CD4-positive, alpha-beta T cell treated with Interferon gamma for 1 hour (primary cell): ENCODE measurements at regions not wholly inside any gene's neighbourhood (a gene's known extent, or its start where the extent isn't known, plus 50 kb on each side); places are given as distances from the start of the nearest gene placed in this dataset.

Experiments used
- DNase-seq: peaks from one replicate; pipeline ENCODE4 v3.0.0-alpha.2; 2020

DNA sequence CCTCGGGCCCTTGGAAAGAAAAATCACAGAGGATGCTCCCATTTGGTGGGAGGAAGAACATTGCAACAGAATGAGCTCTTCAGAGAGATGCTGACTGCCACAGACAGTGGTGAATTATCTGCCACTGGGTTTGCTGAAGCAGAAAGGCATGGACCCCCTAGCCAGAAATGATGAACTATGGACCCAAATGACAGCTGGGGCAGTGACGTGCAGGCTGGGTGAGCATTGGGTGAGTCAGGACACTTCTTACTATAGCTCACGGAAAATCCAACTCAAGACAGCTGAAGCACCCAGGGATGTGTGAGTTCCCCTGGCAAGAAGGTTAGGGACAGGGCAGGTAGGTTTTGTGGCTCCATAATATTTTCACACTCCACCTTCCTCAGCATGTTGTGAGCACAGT lies 993.2 kb downstream of the BCL11B start:
- no peak for DNase-seq

DNA sequence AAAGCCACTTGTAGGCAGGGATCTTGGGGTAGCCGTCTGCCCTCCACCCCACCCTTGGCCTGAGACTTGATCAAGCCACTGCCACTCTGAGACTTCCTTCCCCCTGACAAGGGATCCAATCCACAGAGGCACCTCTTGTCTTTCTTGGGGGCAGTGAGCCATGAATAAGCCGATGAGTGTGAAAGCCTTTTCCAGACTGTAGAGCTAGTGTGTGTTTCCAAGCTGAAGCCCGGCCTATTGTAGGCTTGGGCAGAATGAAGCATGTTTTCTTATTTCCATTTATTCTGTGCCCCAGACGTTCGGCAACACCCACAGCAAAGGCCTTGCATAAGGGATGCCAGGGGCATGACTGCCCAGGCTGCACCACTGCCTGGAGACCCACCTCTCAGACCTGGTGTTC lies 991.6 kb downstream of the BCL11B start:
- DNase-seq, result no peak

DNA sequence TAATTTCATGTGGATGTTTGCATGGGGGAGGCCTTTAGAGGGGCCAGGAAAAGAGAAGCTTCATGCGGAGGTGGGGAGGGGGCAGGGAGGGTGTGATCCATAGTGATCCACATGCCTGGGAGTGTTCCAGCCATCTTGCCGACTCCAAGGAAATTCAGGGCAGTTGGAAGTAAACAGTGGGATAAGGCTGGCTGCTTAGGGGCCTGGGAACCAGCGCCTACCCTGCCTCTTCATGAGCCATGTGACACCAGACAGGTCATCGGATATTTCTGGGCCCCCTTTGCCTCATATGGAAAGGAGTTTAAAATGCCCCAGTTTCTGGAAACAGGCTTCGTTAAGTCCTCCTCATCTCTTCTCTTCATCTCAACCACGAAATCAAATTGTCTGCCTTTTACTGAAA lies 983.2 kb downstream of the BCL11B start:
- no peak for DNase-seq

DNA sequence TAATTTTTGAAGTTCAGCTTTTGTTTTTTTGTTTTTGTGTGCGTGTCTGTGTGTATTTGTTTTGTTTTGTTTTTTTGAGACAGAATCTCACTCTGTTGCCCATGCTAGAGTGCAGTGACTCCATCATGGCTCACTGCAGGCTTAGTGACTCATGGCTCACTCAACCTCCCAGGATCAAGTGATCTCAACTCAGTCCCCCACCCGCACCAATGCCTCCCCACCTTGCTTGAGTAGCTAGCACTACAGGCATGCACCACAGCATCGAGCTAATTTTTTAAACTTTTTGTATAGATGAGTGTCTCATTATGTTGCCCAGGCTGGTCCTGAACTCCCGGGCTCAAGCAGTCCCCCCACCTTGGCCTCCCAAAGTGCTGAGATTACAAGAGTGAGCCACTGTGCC lies 981.4 kb downstream of the BCL11B start:
- no peak for DNase-seq

DNA sequence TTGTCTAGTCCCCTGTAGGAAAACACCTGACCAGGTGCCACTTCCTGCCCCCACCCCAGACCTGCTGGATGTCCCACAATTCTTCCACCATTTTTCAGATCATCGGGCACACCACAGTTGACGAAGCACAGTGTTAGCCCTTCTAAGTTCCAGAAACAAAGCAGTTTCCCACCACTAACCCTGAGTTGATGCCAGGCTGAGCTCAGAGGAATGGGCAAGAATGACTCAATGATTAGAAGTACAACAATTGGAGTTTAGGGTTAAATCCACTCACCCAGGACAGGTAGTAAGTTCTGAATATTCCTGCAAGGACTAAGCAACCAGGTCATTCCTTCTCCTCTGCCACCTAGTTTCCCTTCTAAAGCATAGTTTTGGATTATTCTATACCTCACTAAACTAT lies 979.8 kb downstream of the BCL11B start:
- DNase-seq, result no peak

DNA sequence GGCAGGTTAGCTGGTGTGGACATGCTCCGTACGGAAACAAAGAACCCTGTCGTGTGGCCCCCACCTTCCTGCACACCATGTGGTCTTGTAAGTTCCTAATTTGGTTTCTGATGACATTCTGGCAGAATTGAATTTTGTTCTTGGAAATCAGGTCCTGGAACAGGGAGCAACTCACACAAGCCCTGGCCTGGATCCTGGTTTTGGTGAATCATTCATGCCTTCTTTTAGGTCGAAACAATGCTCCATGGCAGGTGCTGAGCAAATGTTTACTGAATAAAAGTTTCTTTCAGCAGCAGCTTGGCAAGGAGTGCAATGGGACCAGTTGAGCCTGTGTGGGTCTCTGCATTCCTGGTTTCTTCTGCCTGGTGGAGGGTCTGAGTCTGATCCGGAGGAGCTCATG lies 978.4 kb downstream of the BCL11B start:
- no peak for DNase-seq

DNA sequence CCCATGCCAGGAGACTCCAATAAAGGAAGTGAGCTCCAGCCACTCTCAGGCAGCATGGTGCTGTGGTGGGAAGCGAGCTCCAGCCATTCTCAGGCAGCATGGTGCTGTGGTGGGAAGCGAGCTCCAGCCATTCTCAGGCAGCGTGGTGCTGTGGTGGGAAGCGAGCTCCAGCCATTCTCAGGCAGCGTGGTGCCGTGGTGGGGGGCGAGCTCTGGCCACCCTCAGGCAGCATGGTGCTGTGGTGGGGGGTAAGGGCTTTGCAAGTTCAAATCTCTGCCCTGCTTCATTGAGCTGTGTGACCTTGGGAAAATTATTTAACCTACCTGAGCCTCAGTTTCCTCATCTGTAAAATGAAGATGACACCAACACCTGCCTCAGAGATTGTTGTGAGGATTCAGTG lies 975.1 kb downstream of the BCL11B start:
- no peak for DNase-seq

DNA sequence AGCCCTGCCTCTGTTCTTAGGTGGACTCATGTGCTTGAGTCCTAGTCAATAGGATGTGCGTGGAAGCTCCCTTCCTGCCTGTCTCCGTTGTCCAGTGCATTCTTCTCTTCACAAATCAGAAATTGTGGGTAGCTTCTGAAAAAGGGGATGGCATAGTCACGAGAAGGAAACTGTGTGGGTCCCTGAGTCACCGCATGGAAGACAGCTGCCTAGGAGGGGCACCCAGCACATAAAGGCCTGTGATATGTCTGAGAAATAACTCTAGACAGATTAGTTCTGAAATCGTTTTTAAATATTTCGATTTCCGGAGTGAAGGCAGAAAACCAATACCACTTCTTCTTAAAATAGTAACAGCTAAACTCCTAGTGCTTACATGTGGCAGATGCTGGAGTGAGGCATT lies 974.4 kb downstream of the BCL11B start:
- DNase-seq, result no peak

DNA sequence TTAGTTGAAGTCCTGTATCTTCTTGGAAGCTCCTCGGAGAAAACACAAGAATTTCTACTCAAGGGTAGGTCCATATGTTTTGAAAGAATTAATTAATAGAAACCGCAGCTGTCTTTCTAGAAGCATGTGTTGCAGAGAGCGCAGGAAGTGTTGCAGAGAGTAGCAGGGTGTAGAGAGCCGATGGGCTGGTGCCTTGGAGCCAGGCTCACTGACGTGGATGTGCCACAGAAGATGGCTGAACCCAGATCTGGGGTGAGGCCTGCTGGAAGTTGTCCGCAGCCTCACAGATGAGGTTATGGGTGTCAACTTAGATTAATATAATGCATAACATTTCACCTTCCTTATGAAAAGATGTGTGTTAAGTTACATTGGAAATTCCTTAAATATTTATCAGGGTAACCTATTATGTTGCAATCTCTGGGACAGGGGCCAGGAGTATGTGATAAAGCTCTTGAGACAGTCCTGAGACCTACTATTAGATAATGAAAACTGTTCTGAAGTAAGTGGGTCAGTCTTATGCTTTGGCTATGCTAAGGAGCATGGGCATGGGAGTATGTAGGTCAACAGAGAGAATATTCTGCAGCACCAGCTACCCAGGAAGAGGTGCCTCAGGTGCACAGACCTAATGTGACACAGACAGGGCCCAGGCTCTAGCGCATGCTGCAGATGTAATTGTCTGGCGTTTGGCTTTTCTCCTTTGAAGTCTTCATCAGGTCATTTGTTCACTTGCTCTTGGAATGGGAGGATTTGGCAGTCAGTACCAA lies 973.3 kb downstream of the BCL11B start:
- DNase-seq, result no peak

DNA sequence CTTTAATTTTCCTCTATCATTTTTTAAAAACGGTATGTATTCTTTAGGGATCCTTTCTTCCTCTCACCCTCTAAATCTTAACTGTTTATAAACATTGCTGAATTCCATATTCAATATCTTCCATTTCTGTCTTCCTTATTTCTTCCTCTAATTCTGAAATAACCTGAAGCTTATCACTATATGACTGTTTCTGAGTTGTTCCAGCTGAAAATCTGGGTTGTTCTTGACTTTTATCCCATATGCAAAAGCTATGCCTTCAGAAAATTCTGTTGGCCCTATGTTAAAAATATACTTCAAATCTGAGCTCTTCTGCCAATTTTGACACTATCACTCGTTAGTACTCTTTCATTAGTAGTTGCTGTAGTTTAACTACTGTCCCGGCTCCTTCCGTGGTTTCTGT lies 970.3 kb downstream of the BCL11B start:
- DNase-seq, result no peak

DNA sequence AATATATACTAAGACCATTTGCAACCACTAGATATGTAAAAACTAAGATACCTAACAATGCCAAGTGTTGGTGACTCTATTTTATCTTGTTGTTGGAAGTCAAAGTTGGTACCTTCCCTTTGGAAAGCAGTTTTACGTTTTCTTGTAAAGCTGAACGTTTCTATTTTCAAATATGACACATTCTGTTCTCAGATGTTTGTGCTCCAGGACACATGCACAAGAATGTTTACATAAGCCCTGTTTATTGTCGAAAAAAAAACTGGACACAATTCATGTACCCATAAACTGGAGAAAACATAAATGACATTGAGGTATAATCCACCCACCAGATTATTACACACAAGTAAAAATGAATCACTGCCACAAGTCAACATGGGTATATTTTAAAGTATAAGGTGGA lies 967.4 kb downstream of the BCL11B start:
- no peak for DNase-seq

DNA sequence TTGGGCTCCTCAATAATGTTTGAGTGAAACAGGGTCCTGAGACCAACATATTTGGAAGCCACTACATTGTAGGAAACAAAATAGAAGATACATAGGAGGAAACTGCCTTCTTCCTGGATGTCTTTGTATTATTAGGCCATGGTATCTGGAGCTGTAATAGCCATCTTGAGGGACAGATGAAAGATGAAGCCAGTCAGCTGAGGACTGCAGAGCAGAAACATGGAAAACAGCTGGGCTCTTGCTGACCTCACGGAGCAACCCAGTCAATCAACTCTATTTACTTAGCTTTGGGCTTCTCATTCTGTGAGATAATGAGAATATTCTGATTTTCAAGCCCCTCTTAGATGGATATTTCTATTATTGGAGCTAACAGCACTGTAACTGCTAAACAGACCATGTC lies 962.4 kb downstream of the BCL11B start:
- no peak for DNase-seq

DNA sequence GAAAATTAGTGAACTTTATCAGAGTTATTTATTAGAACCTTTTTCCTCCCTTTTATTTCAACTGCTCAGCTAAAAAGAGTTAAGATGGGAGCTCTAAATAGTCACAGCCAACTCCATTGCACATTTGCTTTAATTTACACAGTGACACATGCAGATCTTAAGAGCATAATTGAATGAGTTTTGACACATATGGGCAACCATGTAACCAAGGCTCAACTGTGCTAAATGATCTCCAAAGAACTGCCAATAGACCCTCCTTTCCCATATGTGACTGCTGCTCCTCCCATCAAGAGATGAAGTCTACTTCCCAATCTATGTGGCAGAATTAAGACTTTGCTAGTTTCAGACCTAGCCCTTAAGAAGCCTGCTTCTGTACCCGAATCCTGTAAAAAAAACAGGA lies 960.0 kb downstream of the BCL11B start:
- no peak for DNase-seq

DNA sequence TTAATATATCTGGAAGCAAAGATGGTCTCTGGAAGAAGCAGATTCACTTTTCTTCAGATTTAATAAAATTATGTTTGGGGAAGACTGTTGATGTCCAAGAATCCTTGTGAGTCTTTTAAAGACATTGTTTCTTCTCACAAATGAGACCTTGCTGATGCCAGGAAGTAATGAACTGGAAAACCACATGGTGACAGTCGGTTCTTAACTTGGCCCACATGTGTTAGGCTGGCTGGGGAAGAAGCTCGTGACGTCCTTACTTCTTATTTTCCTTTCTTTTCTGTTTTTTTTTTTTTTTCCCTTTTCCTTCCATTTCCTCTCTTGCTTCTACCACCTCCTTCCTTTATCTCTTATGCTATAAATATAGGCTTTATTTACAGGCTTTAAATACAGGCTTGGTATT lies 950.2 kb downstream of the BCL11B start:
- DNase-seq, result no peak

DNA sequence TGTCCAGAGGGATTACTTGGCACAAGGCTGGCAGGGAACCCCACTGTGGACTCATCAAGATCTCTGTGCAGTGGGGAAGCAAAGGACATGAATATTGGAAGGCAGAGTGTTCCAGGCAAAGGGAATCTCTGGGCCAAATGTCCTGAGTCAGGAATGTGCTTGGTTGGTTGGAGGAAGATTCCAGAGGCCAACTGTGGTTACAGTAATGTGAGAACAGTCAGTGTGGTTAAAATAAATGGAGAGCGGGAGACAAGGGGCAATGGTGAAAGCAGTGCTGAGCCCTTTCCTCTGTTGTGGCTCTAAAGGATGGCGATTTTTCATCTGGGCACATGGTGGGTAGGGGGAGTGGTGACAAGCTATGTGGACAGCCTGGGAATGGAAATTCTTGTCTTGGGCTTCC lies 948.2 kb downstream of the BCL11B start:
- DNase-seq, result no peak

DNA sequence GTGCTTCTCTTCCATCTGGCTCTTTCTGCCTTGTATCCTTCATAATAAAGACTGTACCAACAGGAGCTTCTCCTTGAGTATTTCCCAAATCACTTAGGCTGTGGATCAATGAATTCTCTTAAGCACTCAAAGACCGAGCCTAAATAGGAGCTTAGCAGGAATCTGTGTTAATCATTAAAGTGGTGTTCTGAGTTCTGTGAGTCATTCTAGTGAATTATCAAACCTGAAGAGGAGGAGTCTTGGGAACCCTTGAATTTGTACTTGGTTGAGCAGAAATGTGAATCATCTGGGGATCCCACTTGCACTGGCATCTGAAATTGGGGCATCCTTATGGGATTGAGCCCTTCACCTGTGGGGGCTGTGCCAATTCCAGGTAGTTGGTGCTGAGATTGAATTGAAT lies 946.2 kb downstream of the BCL11B start:
- DNase-seq, result no peak

DNA sequence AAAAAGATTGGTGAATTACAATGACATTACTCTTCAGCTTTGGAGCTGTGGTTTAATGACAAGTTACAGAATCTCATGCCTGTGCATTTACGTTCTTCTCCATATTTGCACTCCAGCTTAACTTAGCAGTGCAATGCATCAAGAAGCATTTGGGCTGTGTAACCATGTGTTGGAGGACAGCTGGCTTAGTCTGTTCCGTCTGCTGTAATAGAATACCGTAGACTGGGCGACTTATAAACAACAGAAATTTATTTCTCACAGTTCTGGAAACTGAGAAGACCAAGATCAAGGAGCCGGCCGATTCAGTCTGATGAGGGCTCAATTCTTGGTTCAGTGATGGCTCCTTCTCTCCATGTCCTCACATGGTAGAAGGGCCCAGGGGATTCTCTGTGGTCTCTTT lies 943.5 kb downstream of the BCL11B start:
- DNase-seq, result no peak

DNA sequence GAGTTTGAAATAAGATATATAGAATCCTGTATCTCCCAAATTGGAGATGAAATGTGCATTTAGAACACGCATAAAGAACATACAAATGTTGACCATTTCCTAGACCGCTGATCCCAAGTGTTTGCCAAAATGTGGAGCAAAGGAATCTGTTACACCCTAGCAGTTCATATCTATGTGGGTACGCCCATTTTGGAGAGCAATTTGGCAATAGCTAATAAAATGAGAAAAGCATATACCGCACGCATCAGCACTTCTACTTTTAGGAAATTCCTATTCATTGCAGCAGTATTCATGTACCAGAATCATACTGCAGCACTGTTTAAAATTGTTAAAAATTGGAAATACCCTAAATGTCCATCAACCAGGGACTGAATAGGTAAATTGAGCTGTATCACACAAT lies 937.8 kb downstream of the BCL11B start:
- DNase-seq, result no peak

DNA sequence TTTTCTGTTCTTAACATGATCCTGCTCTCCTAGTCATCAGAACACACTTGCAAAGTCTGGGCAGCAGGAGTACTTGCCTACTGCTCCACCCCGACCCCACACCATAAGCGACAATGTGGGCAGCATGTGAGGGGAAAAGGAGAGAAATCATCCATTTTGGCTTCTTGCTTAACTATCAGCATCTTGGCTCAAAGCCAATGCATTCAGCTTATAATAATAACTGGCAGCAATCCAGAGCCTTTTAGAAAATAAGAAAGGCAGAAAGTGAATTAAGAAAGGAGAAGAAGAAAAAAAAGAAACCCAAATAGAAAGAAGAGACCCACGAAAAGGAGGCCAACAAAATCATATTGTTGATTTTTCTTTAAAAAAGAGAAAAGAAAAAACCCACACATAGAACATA lies 930.8 kb downstream of the BCL11B start:
- DNase-seq, result no peak

DNA sequence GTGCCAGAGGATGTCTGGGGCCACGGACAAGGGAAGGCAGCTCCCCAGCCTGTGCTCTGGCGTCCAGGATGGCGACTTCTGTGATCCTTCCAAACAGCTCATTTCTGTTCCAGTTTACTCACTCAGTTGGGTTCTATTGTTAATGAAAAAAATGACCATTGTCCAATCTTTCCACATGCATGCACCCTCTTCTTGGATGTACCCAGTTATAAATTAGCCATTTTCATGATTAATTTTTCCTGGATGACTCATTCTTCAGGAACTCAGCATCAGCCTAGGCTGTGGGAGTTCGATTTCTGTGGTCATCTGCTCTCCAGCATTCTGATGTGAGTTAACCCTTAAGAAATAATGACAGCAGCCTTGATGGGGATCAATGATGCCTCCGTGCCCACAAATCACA lies 926.8 kb downstream of the BCL11B start:
- DNase-seq, result no peak

DNA sequence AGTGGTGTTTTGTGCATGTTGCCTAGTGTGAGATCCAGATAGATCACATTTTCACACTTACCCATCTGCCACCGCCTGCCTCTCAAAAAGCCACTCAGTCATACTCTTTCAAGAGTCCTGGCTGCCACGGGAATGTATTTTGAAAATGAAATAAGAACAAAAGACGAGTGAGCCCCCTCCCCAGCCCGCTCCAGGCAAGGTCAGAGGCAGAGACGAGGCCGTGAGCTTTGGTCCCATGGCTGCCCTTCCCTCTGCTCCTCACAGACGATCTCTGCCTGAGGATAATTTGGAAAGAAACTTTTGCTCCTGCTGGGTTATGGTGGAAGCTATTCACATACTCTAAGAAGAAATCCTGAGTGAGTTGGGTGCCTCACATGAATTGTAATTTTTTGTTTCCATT lies 924.3 kb downstream of the BCL11B start:
- DNase-seq, result no peak

DNA sequence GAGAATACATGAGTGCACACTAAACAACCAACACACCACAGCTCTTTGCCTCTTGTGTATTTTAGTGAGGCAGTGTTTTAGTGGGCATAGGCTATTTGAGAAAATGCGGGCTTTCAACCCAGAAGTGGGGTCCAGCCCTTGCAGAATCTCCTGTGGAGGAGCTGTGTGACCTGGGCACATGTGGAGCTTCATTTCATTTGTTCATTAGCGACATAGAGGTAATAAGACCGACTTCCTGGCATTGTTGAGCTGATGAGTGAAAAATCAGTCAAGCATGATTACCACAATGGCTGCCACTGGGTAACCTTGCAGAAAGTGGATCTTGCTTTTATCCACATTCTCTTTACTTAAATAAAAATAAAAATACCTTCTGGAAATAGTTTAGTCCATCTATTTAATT lies 923.5 kb downstream of the BCL11B start:
- no peak for DNase-seq

DNA sequence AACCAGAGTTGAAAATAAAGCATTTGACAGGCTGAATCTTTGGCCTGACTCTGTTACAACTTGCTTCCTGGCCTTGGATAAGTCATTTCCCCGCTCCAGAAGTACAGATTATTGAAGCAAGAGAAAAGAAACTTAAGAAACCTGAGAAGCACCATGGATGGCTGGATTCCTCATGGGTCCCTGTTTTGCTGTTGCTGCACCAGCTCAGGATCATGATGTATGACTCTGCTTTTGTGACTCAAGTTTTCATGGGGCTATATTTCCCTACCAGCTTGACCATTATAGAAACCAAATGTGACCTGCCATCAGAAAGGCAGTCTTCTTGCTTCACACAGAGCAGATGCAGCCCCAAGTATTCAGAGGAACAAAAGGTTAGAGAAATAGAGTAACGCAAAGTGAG lies 921.8 kb downstream of the BCL11B start:
- no peak for DNase-seq

DNA sequence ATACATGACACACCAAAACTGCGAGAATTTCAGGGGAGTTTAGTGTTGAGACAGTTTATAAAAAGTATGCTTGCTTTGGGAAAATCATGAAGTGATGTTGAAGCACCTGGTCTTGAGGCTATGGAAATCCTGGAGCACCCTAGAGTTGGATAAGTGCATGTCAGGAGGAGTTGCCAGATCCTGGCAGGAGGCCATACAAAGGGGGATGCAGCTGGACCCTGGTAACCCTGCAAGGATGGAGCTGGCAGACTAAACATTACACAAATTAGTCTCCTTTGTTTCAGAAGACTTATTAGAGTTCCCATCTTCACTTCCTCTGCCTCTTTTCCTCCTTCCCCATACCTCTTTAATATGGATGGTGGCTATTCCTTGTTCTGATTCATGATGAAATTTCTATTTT lies 907.0 kb downstream of the BCL11B start:
- DNase-seq, result no peak

DNA sequence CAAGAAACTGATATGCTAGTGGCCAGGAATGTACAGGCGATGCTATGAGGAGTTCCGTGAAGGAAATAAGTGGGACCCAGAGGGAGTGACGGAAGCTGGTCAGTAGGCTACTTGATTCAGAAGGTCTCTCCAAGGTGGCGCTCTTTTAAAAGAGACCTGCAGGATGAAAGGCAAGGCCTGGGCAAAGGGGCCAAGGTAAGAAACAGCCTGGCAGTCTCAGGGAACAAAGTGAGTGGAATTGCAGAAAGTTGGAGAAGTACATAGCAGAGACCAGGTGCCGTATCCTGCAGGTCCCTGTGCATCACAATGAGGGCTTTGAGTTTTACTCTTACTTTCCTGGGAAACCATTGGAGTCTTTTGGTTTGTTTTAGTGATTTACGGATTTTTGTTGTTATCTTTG lies 905.6 kb downstream of the BCL11B start:
- DNase-seq, result no peak

DNA sequence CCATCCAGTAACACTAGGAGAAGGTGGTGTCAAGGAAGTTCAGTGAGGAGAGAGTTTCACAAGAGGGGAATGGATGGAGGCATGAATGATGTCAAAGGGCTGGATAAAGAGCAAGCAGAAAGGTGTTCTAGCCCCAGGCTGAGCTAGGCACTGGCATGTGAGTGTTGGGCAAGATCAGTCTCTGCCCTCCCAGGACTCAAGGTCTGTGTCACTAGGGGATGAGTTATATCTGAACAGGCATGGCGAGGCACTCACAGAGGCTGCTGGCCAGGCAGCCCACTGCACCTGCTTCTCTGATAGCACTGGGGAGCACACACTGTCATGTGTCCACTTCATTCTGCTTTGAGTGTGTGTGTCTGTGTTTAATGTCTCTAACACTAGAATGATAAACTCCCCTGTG lies 903.8 kb downstream of the BCL11B start:
- no peak for DNase-seq
